Erythroblast (primary cell): ENCODE measurements at regions not wholly inside any gene's neighbourhood (a gene's known extent, or its start where the extent isn't known, plus 50 kb on each side); places are given as distances from the start of the nearest gene placed in this dataset.

Experiments used
- GATA1 ChIP-seq: IDR thresholded peaks from 2 replicates; pipeline ENCODE4 v1.6.1; 2011; ENCODE audit warnings: low read depth, mild to moderate bottlenecking, control low read depth, low read length, moderate library complexity
- POLR2A ChIP-seq: IDR thresholded peaks from 2 replicates; pipeline ENCODE4 v1.6.1; 2011; ENCODE audit warnings: mild to moderate bottlenecking, low read length

GRCh38 chr15:95563634-95564033, 766.9 kb upstream of the NR2F2 start:
- no peak for TF ChIP-seq POLR2A
- no peak for TF ChIP-seq GATA1
